Activated naive CD4-positive, alpha-beta T cell treated with anti-CD3 and anti-CD28 coated beads for 36 hours (primary cell): ENCODE measurements at regions not wholly inside any gene's neighbourhood (a gene's known extent, or its start where the extent isn't known, plus 50 kb on each side); places are given as distances from the start of the nearest gene placed in this dataset.

Experiments
- CTCF ChIA-PET: fragments of 350-600 bp; sonication (Branson Sonifier 250); formaldehyde crosslinking; loops from one replicate; lab custom pipeline; 2021; ENCODE audit warnings: antibody characterized with exemption; lab: Charles Lee
- DNase-seq: peaks from one replicate; pipeline ENCODE4 v3.0.0-alpha.2; 2020
- H3K27ac Mint-ChIP-seq: one replicate; pipeline ENCODE4 v1.8.0; 2021; ENCODE audit warnings: mild to moderate bottlenecking, mixed read lengths
- H3K27me3 Mint-ChIP-seq: one replicate; pipeline ENCODE4 v1.8.0; 2021; ENCODE audit warnings: low read depth, mixed read lengths
- H3K36me3 Mint-ChIP-seq: one replicate; pipeline ENCODE4 v1.8.0; 2021; ENCODE audit warnings: low read depth, mixed read lengths
- H3K4me1 Mint-ChIP-seq: one replicate; pipeline ENCODE4 v1.8.0; 2021; ENCODE audit warnings: low read depth, mixed read lengths
- H3K4me3 Mint-ChIP-seq: one replicate; pipeline ENCODE4 v1.8.0; 2021; ENCODE audit warnings: mild to moderate bottlenecking, moderate library complexity, mixed read lengths
- H3K9me3 Mint-ChIP-seq: one replicate; pipeline ENCODE4 v1.8.0; 2021; ENCODE audit warnings: mixed read lengths
- intact Hi-C: fragments of 100-400 bp; cut with micrococcal nuclease; formaldehyde crosslinking; loops from one replicate; pipeline ENCODE4 v1.15.1; 2023

DNA sequence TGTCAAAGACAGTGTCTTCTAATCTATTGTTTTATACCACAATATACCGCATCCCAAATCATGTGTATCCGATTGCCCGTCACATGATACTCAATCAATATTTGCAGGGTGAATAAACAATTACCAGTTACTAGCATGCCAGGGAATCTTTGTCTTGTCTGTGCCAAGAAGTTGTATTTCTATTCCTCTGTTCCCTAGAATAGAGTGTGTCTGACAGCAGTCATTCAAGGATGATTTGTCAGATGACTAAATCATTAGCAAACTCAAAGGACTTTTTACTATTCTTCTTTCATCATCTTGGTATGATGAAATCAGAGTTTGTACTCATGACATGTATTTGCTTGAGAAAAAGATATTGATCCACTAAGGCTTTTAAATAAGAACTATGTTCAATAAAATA is 348.8 kb downstream of the HTR1A start:
- intact Hi-C loops: no loop called here
- DNase-seq: no peak
- CTCF ChIA-PET: no interaction called here
- Mint-ChIP-seq H3K4me1 (no peaks in the 10 kb centered on the region), H3K27ac (no peak overlapping the region), H3K9me3 (no peaks in the 10 kb centered on the region), H3K4me3 (no peak overlapping the region), H3K27me3 (no peaks in the 10 kb centered on the region), H3K36me3 (no peaks in the 10 kb centered on the region)

DNA sequence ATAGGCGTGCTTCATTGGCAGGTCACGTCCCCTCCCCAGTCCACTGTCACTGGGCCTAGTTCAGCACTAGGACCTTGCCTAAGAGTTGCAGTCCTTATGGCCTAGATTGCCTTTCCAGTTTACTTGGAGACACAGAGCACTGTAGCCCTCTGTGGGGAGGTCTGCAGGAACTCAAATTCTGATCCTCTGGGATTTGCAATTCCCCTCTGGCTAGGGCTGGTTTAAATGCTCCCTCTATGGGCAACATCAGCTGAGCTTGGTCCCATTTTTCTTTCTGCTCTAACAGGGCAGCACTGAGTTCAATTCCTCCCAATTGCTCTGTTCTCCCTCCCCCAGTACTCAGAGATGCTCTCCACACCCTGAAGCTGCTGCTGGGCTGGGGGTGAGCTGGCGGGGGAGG is 358.2 kb downstream of the HTR1A start:
- H3K4me3 Mint-ChIP-seq: no peak overlapping the region
- H3K4me1 Mint-ChIP-seq: no peaks in the 10 kb centered on the region
- no peak for DNase-seq
- peaks cover 5% of the 10 kb centered on the region for H3K9me3 Mint-ChIP-seq
- H3K36me3 Mint-ChIP-seq: no peaks in the 10 kb centered on the region
- H3K27me3 Mint-ChIP-seq: no peaks in the 10 kb centered on the region
- CTCF ChIA-PET: no interaction called here
- intact Hi-C loops: no loop called here
- no peak overlapping the region for H3K27ac Mint-ChIP-seq

DNA sequence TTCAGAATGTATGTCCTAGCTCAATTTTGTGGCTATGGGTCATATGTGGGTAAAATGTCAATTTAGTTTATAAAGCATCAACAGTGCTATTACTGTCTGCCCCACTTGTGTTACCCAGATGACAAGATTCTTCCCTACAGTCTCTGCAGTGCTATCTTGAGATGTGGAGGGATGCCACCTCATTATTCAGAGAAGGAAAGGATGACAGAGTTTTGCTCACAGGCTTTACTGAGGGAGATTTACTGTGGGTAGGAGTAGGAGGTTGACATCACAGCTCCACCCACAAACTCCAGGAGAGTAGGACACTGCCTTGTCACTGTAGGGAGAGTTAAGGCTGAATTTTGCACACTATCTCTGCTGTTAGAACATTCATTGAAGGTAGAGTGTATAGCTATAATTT is 359.3 kb downstream of the HTR1A start:
- intact Hi-C loops: no loop called here
- CTCF ChIA-PET: no interaction called here
- no peak overlapping the region for H3K4me3 Mint-ChIP-seq

DNA sequence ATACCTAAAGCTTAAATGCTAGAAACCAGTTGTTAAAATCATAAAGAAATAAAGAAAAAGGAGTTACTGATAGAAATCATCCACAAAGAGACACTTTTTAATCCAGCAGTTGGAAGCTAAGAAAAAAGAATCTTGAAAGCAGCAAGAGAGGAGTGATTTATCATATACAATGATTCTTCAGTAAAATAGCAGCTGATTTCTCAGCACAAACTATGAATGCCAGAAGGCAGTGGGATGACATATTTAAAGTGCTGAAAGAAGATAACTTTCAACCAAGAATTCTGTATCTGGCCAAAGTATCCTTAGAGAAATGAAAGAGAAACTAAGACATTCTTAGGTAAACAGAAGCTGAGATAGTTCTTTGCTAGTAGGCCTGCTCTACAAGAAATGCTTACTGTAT is 366.0 kb downstream of the HTR1A start:
- Mint-ChIP-seq H3K36me3 (no peaks in the 10 kb centered on the region), H3K4me1 (no peaks in the 10 kb centered on the region), H3K27ac (no peak overlapping the region), H3K27me3 (no peaks in the 10 kb centered on the region), H3K4me3 (no peak overlapping the region), H3K9me3 (peaks cover 5% of the 10 kb centered on the region)
- intact Hi-C loops: no loop called here
- CTCF ChIA-PET: no interaction called here
- no peak for DNase-seq

More for the DNA sequence above, 359.3 kb downstream of the HTR1A start:
- Mint-ChIP-seq H3K4me1 (no peaks in the 10 kb centered on the region), H3K27ac (no peak overlapping the region), H3K9me3 (peaks cover 5% of the 10 kb centered on the region), H3K36me3 (no peaks in the 10 kb centered on the region), H3K27me3 (no peaks in the 10 kb centered on the region)
- DNase-seq: no peak

DNA sequence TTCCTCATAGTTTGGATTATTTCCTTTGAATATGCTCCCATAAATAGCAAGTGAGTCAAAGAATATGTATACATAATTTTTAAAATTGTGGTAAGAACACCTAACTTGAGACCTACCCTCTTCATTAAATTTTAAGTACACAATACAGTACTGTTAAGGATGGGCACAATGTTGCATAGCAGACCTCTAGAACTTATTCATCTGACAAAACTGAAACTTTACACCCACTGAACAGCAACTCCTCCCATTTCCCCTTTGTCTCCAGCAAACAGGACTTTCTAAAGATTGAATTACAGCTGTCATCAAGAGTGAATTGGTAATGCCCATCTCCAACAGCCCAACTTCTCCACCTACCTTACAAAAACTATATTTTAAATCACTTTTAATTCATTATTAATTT is 388.9 kb downstream of the HTR1A start:
- CTCF ChIA-PET: no interaction called here
- intact Hi-C loops: no loop called here
- no peaks in the 10 kb centered on the region for H3K36me3 Mint-ChIP-seq
- H3K9me3 Mint-ChIP-seq: no peaks in the 10 kb centered on the region
- H3K4me3 Mint-ChIP-seq: no peak overlapping the region
- H3K27ac Mint-ChIP-seq: no peak overlapping the region
- H3K27me3 Mint-ChIP-seq: no peaks in the 10 kb centered on the region
- no peak for DNase-seq
- H3K4me1 Mint-ChIP-seq: no peaks in the 10 kb centered on the region

DNA sequence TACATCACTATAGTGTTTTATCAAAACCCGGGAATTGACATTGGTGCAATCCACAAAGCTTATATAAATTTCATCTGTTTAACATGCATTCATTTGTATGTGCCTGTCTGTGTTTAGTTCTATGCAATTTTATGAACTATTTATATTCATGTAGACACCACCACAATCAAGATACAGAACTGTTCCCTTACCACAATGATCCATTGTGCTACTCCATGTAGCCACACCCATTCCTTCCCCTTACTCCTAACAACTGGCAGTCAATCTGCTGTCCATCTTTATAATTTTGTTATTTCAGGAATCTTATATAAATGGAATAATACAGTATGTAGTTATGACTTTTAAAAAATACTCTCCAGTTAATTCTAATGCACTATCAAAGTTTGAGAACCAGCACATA is 389.5 kb downstream of the HTR1A start:
- intact Hi-C loops: no loop called here
- Mint-ChIP-seq H3K36me3 (no peaks in the 10 kb centered on the region), H3K9me3 (no peaks in the 10 kb centered on the region), H3K27ac (no peak overlapping the region), H3K27me3 (no peaks in the 10 kb centered on the region), H3K4me3 (no peak overlapping the region), H3K4me1 (no peaks in the 10 kb centered on the region)
- CTCF ChIA-PET: interaction anchor here (0.6 kb wide), 1 partner anchor 126 kb away, joined by 3 read pairs; no protein-coding TSS in a partner anchor
- no peak for DNase-seq

DNA sequence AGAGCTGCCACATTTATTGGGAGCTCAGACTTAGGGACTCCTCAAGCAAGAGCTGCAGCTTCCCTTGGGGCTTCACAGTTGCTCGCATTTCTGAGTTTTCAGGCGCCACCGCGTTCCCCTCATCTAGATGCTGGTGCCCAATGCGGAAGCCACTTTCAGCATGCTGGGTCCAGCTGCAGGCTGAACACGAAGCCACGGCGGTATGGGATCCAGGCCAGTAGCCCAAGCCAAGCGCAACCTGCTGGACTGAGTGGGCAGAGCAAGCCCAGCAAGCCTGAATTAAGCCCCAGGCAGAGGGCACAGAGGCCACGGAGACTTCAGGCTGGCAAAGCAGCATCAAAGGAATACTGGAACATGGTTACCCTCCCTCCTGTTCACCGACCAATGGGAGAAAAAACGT is 391.5 kb downstream of the HTR1A start:
- no peak for DNase-seq
- H3K9me3 Mint-ChIP-seq: no peaks in the 10 kb centered on the region
- CTCF ChIA-PET: no interaction called here
- H3K4me1 Mint-ChIP-seq: no peaks in the 10 kb centered on the region
- no peaks in the 10 kb centered on the region for H3K36me3 Mint-ChIP-seq
- H3K4me3 Mint-ChIP-seq: no peak overlapping the region
- no peak overlapping the region for H3K27ac Mint-ChIP-seq
- no peaks in the 10 kb centered on the region for H3K27me3 Mint-ChIP-seq
- intact Hi-C loops: no loop called here

DNA sequence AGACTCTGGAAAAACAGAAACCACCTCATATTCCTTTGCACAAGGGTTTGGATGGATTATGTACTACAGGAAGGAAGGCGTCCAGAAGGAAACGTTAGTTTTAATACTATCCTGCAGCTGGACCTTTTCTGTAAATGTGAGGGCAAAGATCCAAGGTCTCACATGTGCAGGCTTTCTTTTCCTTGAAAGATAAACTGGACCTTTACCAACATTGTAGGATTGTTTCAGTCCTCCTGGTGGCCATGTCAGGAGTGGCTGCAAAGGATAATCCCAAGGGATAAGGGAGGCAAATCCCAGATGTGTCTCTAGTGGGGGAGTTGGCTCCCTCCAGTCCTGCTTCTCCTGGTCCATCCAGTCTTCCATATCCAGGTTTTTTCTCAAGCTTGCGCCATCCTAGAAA is 397.5 kb downstream of the HTR1A start:
- intact Hi-C loops: no loop called here
- no peaks in the 10 kb centered on the region for H3K4me1 Mint-ChIP-seq
- no peak for DNase-seq
- no peaks in the 10 kb centered on the region for H3K36me3 Mint-ChIP-seq
- no peaks in the 10 kb centered on the region for H3K27me3 Mint-ChIP-seq
- no peak overlapping the region for H3K27ac Mint-ChIP-seq
- H3K9me3 Mint-ChIP-seq: peaks cover 14% of the 10 kb centered on the region
- H3K4me3 Mint-ChIP-seq: no peak overlapping the region
- CTCF ChIA-PET: no interaction called here

DNA sequence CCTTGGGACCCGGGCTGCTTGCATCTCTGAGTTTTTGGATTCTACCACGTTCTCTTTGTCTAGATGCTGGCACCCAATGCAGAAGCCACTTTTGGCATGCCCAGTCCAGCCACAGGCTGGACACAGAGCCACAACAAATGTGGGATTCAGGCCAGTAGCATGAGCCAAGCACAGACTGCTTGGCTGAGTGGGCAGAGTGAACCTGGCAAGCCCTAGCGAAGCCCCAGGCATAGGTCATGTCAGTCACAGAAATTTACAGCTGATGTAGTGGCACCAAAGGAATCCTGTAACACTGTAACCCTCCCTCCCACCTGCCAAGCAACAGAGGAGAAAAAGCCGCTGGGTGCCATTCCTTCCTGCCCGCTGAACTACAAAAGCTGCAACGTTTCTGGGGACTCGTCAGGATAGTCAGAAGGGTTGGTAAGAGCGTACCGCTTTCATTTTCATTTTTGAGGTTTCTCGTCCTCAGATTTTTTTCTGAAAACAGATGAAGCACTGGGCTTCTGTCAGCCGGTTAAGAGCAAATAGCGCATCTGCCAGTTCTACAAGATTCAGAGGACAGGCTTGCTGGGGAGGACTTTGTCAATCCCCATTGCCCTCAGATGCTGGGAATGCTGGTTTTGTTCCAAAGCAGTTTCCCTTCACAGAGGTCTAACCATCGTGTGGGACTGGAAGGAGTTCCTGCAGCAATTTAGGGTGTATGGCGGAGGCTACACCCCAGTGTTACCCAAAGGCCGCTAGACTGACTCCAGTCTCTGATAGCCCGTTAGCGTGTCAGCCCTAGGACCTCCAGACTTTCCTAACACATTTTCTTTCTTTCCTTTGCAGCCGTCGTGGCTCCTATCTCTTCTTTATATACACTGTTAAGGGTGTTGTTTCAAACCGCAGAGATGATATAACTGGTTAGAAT is 399.0 kb downstream of the HTR1A start:
- peaks cover 14% of the 10 kb centered on the region for H3K9me3 Mint-ChIP-seq

DNA sequence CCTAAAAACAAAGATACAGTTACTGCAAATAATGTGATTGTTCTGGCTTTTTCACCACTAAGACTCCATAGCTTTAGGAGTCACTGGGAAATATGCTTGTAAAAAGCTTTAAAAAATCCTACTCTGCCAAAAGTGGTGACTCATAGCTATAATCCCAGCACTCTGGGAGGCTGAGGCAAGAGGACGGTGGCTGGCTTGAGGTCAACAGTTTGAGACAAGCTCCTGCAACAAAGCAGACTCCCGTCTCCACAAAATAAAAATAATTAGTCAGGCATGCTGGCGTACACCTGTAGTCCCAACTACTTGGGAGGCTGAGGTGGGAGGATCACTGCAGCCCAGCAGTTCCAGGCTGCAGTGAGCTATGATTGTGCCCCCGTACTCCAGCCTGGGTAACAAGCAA is 406.4 kb downstream of the HTR1A start:
- CTCF ChIA-PET: no interaction called here
- peaks cover 3% of the 10 kb centered on the region for H3K9me3 Mint-ChIP-seq
- H3K27me3 Mint-ChIP-seq: no peaks in the 10 kb centered on the region
- H3K4me3 Mint-ChIP-seq: no peak overlapping the region
- no peaks in the 10 kb centered on the region for H3K4me1 Mint-ChIP-seq
- intact Hi-C loops: no loop called here
- H3K27ac Mint-ChIP-seq: no peak overlapping the region
- no peaks in the 10 kb centered on the region for H3K36me3 Mint-ChIP-seq
- no peak for DNase-seq

More for the DNA sequence above, 399.0 kb downstream of the HTR1A start:
- H3K4me1 Mint-ChIP-seq: no peaks in the 10 kb centered on the region
- H3K27me3 Mint-ChIP-seq: no peaks in the 10 kb centered on the region
- CTCF ChIA-PET: no interaction called here
- H3K36me3 Mint-ChIP-seq: no peaks in the 10 kb centered on the region
- no peak overlapping the region for H3K4me3 Mint-ChIP-seq
- no peak for DNase-seq
- H3K27ac Mint-ChIP-seq: no peak overlapping the region
- intact Hi-C loops: no loop called here

DNA sequence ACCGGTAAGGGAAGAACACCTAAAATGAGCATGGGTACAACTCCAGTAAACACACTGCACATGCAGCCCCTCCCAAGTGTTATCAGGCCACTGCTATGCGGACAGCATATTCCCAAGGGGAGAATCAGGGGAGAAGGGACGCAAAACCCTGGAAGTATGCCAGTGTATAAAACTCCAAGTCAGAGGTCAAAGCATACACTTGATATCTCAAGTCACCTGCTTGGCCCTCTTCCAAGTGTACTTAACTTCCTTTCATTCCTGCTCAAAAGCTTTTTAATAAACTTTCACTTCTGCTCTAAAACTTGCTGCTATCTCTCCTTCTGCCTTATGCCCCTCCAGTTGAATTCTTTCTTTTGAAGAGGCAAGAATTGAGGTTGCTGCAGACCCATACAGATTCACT is 408.1 kb downstream of the HTR1A start:
- no peaks in the 10 kb centered on the region for H3K36me3 Mint-ChIP-seq
- H3K27me3 Mint-ChIP-seq: no peaks in the 10 kb centered on the region
- DNase-seq: no peak
- peaks cover 2% of the 10 kb centered on the region for H3K9me3 Mint-ChIP-seq
- CTCF ChIA-PET: no interaction called here
- no peaks in the 10 kb centered on the region for H3K4me1 Mint-ChIP-seq
- H3K4me3 Mint-ChIP-seq: no peak overlapping the region
- intact Hi-C loops: no loop called here
- H3K27ac Mint-ChIP-seq: no peak overlapping the region

DNA sequence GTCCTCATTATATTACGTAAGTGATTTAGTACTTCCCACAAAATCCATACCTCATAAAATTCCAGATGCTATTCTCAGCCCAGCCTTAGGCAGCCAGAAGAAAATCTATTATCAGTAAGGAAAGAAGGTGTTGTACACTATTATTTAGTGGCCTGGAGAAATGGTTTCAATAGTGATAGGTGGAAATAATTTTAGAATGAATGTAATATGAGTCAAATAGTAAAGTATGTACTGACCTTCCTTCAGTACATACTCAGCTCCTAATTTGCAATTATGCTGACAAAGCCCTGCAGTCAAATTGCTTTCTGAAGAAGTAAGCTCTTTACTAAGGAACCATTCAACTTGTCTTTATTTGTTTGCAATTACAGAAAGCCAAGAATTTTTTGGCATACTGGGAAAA is 409.2 kb downstream of the HTR1A start:
- DNase-seq: no peak
- Mint-ChIP-seq H3K36me3 (no peaks in the 10 kb centered on the region), H3K4me3 (no peak overlapping the region), H3K27ac (no peak overlapping the region), H3K4me1 (no peaks in the 10 kb centered on the region), H3K9me3 (peaks cover 2% of the 10 kb centered on the region), H3K27me3 (no peaks in the 10 kb centered on the region)
- CTCF ChIA-PET: no interaction called here
- intact Hi-C loops: no loop called here

DNA sequence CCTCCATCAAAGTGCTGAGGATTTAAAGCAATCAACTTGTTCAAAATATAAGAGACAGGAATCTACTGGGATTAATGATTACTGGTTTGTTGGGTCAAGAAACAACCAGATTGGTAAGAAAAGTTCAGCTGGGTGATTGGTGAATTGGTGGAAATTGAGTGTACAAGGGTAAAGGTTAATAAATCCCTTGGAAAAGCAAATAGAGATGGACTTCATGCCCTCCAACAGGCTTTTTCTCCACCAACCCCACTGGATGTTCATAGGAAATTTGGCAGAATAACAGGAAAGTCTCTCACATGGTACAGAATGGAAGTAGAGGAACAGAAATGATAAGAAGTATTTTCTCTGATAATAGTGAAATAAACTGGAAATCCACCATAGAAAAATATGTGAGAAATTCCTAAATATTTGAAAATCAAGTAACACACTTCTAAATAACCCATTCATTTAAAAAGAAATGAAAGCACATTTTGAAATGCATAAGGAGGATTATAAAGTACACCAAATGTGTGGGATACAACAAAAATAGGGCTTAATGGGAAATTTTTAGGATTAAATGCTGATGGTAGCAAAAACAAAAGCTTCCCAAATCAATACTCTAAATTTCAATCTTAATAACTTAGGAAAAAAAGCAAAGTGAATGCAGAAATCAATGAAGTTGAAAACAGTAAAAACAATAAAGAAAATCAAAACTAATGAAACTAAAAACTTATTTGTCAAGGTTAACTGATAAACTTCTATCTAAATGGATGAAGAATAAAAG is 426.2 kb downstream of the HTR1A start:
- Mint-ChIP-seq H3K27me3 (no peaks in the 10 kb centered on the region), H3K4me3 (no peak overlapping the region), H3K4me1 (no peaks in the 10 kb centered on the region), H3K36me3 (no peaks in the 10 kb centered on the region), H3K27ac (no peak overlapping the region), H3K9me3 (peaks cover 3% of the 10 kb centered on the region)
- no peak for DNase-seq
- intact Hi-C loops: no loop called here
- CTCF ChIA-PET: no interaction called here
